Spleen (tissue), 11 donors: ENCODE measurements at regions not wholly inside any gene's neighbourhood (a gene's known extent, or its start where the extent isn't known, plus 50 kb on each side); places are given as distances from the start of the nearest gene placed in this dataset.

ENCODE experiments used
- DNase-seq: peaks from one replicate; pipeline ENCODE4 v3.0.0-alpha.2; 2020
- H3K27ac ChIP-seq, 8 donors: fragments of 200-600 bp; sonication (generic) in 7 of 8; 1 replicate in 4 of 8; 2 replicates in 4 of 8; pipeline versions ENCODE4 v1.5.0 to v1.8.0; 2016 to 2021; ENCODE audit warnings: inconsistent platforms in 4 of 8, mild to moderate bottlenecking in 4 of 8, moderate library complexity in 1 of 8
- H3K27me3 ChIP-seq, 7 donors: fragments of 200-600 bp; sonication (generic) in 6 of 7; replicated peaks in 1 of 7; 1 replicate in 4 of 7; 2 replicates in 3 of 7; pipeline versions ENCODE4 v1.5.0 to v1.8.0; 2016 to 2021; ENCODE audit warnings: inconsistent platforms in 3 of 7, mild to moderate bottlenecking in 1 of 7
- H3K36me3 ChIP-seq, 6 donors: fragments of 200-600 bp; sonication (generic) in 5 of 6; 1 replicate in 4 of 6; 2 replicates in 2 of 6; pipeline versions ENCODE4 v1.5.0 to v1.8.0; 2016 to 2021; ENCODE audit warnings: inconsistent platforms in 2 of 6
- H3K4me1 ChIP-seq, 6 donors: fragments of 200-600 bp; sonication (generic) in 5 of 6; 1 replicate in 3 of 6; 2 replicates in 3 of 6; pipeline versions ENCODE4 v1.5.0 to v1.8.0; 2016 to 2021; ENCODE audit warnings: inconsistent platforms in 3 of 6
- H3K4me3 ChIP-seq, 8 donors: fragments of 200-600 bp; sonication (generic) in 7 of 8; 1 replicate in 4 of 8; 2 replicates in 4 of 8; pipeline versions ENCODE4 v1.5.0 to v1.8.0; 2016 to 2021; ENCODE audit warnings: inconsistent platforms in 4 of 8, mild to moderate bottlenecking in 4 of 8, moderate library complexity in 2 of 8
- H3K9me3 ChIP-seq, 8 donors: fragments of 200-600 bp; sonication (generic) in 7 of 8; 1 replicate in 4 of 8; 2 replicates in 4 of 8; pipeline versions ENCODE4 v1.5.0 to v1.8.0; 2016 to 2021; ENCODE audit warnings: inconsistent platforms in 4 of 8
- POLR2A ChIP-seq, 3 donors: fragments of 450-650 bp; IDR thresholded peaks; one replicate each; pipeline ENCODE4 v1.5.1; 2017; ENCODE audit warnings: antibody characterized with exemption in 3 of 3, mild to moderate bottlenecking in 1 of 3
- POLR2AphosphoS5 ChIP-seq, 3 donors: sonication (generic); formaldehyde crosslinking; IDR thresholded peaks; one replicate each; pipeline ENCODE4 v1.5.1; 2017; ENCODE audit warnings: antibody characterized with exemption in 3 of 3
- WGBS, 5 donors: extraction: QIAGEN DNeasy Blood & Tissue Kit in 3 of 5; methylation state at CpG; one replicate each; pipeline versions ENCODE4 v1.1.5 to v1.1.7; 2013 to 2018; 5-methylcytosine and 5-hydroxymethylcytosine counted together
- intact Hi-C: fragments of 100-400 bp; cut with DNase I; formaldehyde crosslinking; loops from one replicate; pipeline ENCODE4 v1.15.0; 2023; ENCODE audit warnings: low total_unique reads
- TF ChIP-seq, protein P1 (sequence below), 11 experiments: fragments of 200-600 bp in 7 of 11; fragments of 450-650 bp in 4 of 11; sonication (generic) in 4 of 11; IDR thresholded peaks in 8 of 11; conservative IDR thresholded peaks in 3 of 11; 1 replicate in 7 of 11; 2 replicates in 4 of 11; pipeline versions ENCODE4 v1.4.0 to v1.8.0; 2016 to 2021; ENCODE audit warnings: antibody characterized with exemption in 11 of 11, inconsistent platforms in 4 of 11, mild to moderate bottlenecking in 1 of 11
- donor health status: healthy with polysubstance abuse.
- donor health status: DM: no; HTN: no; CAD: no; lungs with moderate emphysema.
- donor health status: DM: no; HTN: no; CAD: no.
- donor health status: Bipolar disorder and iron deficiency.
- donor health status: healthy.
- donor health status: DM: no; HTN: no; CAD: no.
- donor health status: DM: yes; HTN: yes; CAD: no.

DNA sequence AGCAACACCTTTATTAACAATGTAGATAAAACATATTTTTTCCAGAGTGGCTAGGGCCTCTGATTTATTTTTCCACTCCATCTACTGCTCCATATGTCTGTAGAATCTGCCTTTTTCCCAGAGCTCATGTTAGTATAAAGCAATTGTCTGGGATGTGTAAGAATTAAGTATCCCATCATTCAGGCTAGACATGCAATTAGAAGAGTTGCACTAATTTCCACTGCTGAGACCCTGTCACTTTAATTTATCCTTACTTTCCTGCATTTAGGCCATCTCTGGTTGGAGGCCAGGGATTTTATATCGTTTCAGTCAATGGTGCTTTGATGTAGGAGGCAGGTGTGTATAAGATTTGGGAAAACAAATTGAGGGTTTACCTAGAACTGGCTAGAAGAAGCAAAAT is 286.1 kb upstream of the POU3F2 start:
- TF ChIP-seq, protein P1, sequence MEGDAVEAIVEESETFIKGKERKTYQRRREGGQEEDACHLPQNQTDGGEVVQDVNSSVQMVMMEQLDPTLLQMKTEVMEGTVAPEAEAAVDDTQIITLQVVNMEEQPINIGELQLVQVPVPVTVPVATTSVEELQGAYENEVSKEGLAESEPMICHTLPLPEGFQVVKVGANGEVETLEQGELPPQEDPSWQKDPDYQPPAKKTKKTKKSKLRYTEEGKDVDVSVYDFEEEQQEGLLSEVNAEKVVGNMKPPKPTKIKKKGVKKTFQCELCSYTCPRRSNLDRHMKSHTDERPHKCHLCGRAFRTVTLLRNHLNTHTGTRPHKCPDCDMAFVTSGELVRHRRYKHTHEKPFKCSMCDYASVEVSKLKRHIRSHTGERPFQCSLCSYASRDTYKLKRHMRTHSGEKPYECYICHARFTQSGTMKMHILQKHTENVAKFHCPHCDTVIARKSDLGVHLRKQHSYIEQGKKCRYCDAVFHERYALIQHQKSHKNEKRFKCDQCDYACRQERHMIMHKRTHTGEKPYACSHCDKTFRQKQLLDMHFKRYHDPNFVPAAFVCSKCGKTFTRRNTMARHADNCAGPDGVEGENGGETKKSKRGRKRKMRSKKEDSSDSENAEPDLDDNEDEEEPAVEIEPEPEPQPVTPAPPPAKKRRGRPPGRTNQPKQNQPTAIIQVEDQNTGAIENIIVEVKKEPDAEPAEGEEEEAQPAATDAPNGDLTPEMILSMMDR (IDR thresholded peaks at IDR 0.05 in 8 of 11, conservative IDR thresholded peaks at IDR 0.05 in 3 of 11), result no peak
- TF ChIP-seq POLR2A (IDR thresholded peaks at IDR 0.05) (no peak), POLR2AphosphoS5 (IDR thresholded peaks at IDR 0.05) (no peak)
- Histone ChIP-seq H3K27me3 (no peaks in the 10 kb centered on the region), H3K27ac (no peak overlapping the region), H3K4me3 (no peak overlapping the region), H3K36me3 (no peaks in the 10 kb centered on the region), H3K4me1 (no peaks in the 10 kb centered on the region), H3K9me3 (no peaks in the 10 kb centered on the region)
- intact Hi-C loops, result no loop called here
- no peak for DNase-seq
- WGBS, 5 donors, result 42 to 64% (median 45%) methylated on average over 1 of the region's 1 CpG

- TF ChIP-seq, protein P1 (IDR thresholded peaks at IDR 0.05 in 8 of 11, conservative IDR thresholded peaks at IDR 0.05 in 3 of 11), result no peak
- no peak for TF ChIP-seq POLR2A (IDR thresholded peaks at IDR 0.05)
- TF ChIP-seq POLR2AphosphoS5 (IDR thresholded peaks at IDR 0.05), result no peak
- Histone ChIP-seq H3K9me3 (no peaks in the 10 kb centered on the region), H3K36me3 (no peaks in the 10 kb centered on the region), H3K4me1 (no peaks in the 10 kb centered on the region), H3K27me3 (no peaks in the 10 kb centered on the region), H3K4me3 (no peak overlapping the region), H3K27ac (no peak overlapping the region)
- no peak for DNase-seq
- intact Hi-C loops, result no loop called here
- 72 to 83% (median 78%) methylated on average over 2 of the region's 2 CpGs for WGBS, 5 donors
These were observed 274.0 kb upstream of the POU3F2 start for GRCh38 chr6:98560418-98560817.

GRCh38 chr6:98560841-98561240 is 273.5 kb upstream of the POU3F2 start:
- H3K27me3 ChIP-seq, result no peaks in the 10 kb centered on the region
- TF ChIP-seq POLR2A (IDR thresholded peaks at IDR 0.05) (no peak), POLR2AphosphoS5 (IDR thresholded peaks at IDR 0.05) (no peak)
- TF ChIP-seq, protein P1 (IDR thresholded peaks at IDR 0.05 in 8 of 11, conservative IDR thresholded peaks at IDR 0.05 in 3 of 11), result no peak
- no peak overlapping the region for H3K27ac ChIP-seq
- WGBS, 5 donors, result 69 to 76% (median 74%) methylated on average over 5 of the region's 5 CpGs
- H3K9me3 ChIP-seq, result no peaks in the 10 kb centered on the region
- intact Hi-C loops, result no loop called here
- no peaks in the 10 kb centered on the region for H3K4me1 ChIP-seq
- H3K4me3 ChIP-seq, result no peak overlapping the region
- no peaks in the 10 kb centered on the region for H3K36me3 ChIP-seq
- no peak for DNase-seq

DNA sequence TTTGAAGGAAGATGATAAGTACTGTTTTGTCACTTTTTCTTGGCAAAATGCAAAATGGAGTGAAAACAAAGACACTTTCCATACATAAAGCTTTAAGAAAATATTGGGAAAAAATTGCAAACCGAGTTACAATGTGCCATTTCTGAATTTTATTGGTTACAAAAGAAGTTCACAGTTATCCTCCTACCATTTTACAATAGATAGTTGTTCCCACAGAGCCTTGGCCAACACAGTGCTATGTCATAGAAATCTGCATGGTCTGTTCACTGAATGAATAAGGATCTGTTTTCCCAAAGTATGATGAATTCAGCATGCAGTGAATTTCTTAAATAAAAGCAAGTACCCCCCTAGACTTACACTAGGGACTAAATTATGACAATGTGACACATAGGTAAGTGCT is 268.2 kb upstream of the POU3F2 start:
- TF ChIP-seq POLR2AphosphoS5 (IDR thresholded peaks at IDR 0.05) (no peak), POLR2A (IDR thresholded peaks at IDR 0.05) (no peak)
- TF ChIP-seq, protein P1 (IDR thresholded peaks at IDR 0.05 in 8 of 11, conservative IDR thresholded peaks at IDR 0.05 in 3 of 11), result no peak
- intact Hi-C loops, result no loop called here
- 26 to 44% (median 35%) methylated on average over 1 of the region's 1 CpG for WGBS, 5 donors
- no peaks in the 10 kb centered on the region for H3K9me3 ChIP-seq
- H3K27me3 ChIP-seq, result peaks cover 0 to 5% (median 0%) of the 10 kb centered on the region in 7 donors
- no peaks in the 10 kb centered on the region for H3K36me3 ChIP-seq
- DNase-seq, result no peak
- H3K4me1 ChIP-seq, result no peaks in the 10 kb centered on the region
- H3K27ac ChIP-seq, result no peak overlapping the region
- H3K4me3 ChIP-seq, result no peak overlapping the region
